Trophoblast cell (in vitro differentiated cells and primary cell): ENCODE measurements at regions not wholly inside any gene's neighbourhood (a gene's known extent, or its start where the extent isn't known, plus 50 kb on each side); places are given as distances from the start of the nearest gene placed in this dataset.

Experiments used
- DNase-seq, 2 donors: peaks; one replicate each; pipeline ENCODE4 v3.0.0-alpha.2; 2016
- H2AFZ ChIP-seq: 2 replicates; pipeline ENCODE4 v1.6.1; 2013; ENCODE audit warnings: low read length, moderate library complexity, mild to moderate bottlenecking; ENCODE audit not compliant: insufficient read depth, poor library complexity
- H2AK5ac ChIP-seq: 2 replicates; pipeline ENCODE4 v1.6.1; 2013; ENCODE audit warnings: mild to moderate bottlenecking, low read length
- H2BK120ac ChIP-seq: 2 replicates; pipeline ENCODE4 v1.6.1; 2013; ENCODE audit warnings: low read length, mild to moderate bottlenecking, moderate library complexity; ENCODE audit not compliant: insufficient read depth, poor library complexity
- H2BK12ac ChIP-seq: 2 replicates; pipeline ENCODE4 v1.6.1; 2013; ENCODE audit warnings: mild to moderate bottlenecking, low read length, moderate library complexity
- H2BK5ac ChIP-seq: 2 replicates; pipeline ENCODE4 v1.6.1; 2013; ENCODE audit warnings: low read length, low read depth, moderate library complexity, mild to moderate bottlenecking; ENCODE audit not compliant: poor library complexity
- H3K14ac ChIP-seq: 2 replicates; pipeline ENCODE4 v1.6.1; 2013; ENCODE audit warnings: mild to moderate bottlenecking, low read length
- H3K18ac ChIP-seq: 2 replicates; pipeline ENCODE4 v1.6.1; 2013; ENCODE audit warnings: mild to moderate bottlenecking, low read length
- H3K23ac ChIP-seq: 2 replicates; pipeline ENCODE4 v1.6.1; 2013; ENCODE audit warnings: low read length
- H3K27ac ChIP-seq: 2 replicates; pipeline ENCODE4 v1.5.1; 2013; ENCODE audit warnings: low read depth, mild to moderate bottlenecking, inconsistent platforms, low read length, moderate library complexity
- H3K27me3 ChIP-seq: 2 replicates; pipeline ENCODE4 v1.6.1; 2013; ENCODE audit warnings: inconsistent platforms, mild to moderate bottlenecking, low read length, moderate library complexity; ENCODE audit not compliant: insufficient read depth
- H3K36me3 ChIP-seq, 2 experiments: 1 replicate in 1 of 2; 2 replicates in 1 of 2; pipeline ENCODE4 v1.6.1; 2013; ENCODE audit warnings: low read length in 2 of 2, mild to moderate bottlenecking in 2 of 2, moderate library complexity in 1 of 2; ENCODE audit not compliant: insufficient read depth in 2 of 2, control insufficient read depth in 1 of 2
- H3K4ac ChIP-seq: 2 replicates; pipeline ENCODE4 v1.6.1; 2013; ENCODE audit warnings: low read depth, mild to moderate bottlenecking, low read length, moderate library complexity
- H3K4me1 ChIP-seq, 2 experiments: 1 replicate in 1 of 2; 2 replicates in 1 of 2; pipeline ENCODE4 v1.6.1; 2013; ENCODE audit warnings: low read length in 2 of 2, mild to moderate bottlenecking in 2 of 2, moderate library complexity in 1 of 2; ENCODE audit not compliant: insufficient read depth in 2 of 2, control insufficient read depth in 1 of 2
- H3K4me2 ChIP-seq: 2 replicates; pipeline ENCODE4 v1.6.1; 2013; ENCODE audit warnings: inconsistent platforms, mild to moderate bottlenecking, low read length, moderate library complexity
- H3K4me3 ChIP-seq: 2 replicates; pipeline ENCODE4 v1.5.1; 2013; ENCODE audit warnings: mild to moderate bottlenecking, low read depth, low read length, inconsistent platforms
- H3K79me1 ChIP-seq: one replicate; pipeline ENCODE4 v1.6.1; 2013; ENCODE audit warnings: low read length
- H3K79me2 ChIP-seq: 2 replicates; pipeline ENCODE4 v1.6.1; 2013; ENCODE audit warnings: low read length, mild to moderate bottlenecking; ENCODE audit not compliant: control insufficient read depth, insufficient read depth, poor library complexity
- H3K9ac ChIP-seq: 2 replicates; pipeline ENCODE4 v1.6.1; 2013; ENCODE audit warnings: mild to moderate bottlenecking, low read length
- H3K9me3 ChIP-seq: 2 replicates; pipeline ENCODE4 v1.6.1; 2013; ENCODE audit warnings: low read depth, mild to moderate bottlenecking, control low read depth, inconsistent platforms, low read length; ENCODE audit not compliant: insufficient read depth
- H4K12ac ChIP-seq: 2 replicates; pipeline ENCODE4 v1.6.1; 2013; ENCODE audit warnings: low read depth, mild to moderate bottlenecking, low read length, moderate library complexity
- H4K8ac ChIP-seq: 2 replicates; pipeline ENCODE4 v1.6.1; 2013; ENCODE audit warnings: low read depth, mild to moderate bottlenecking, low read length, moderate library complexity
- H4K91ac ChIP-seq: one replicate; pipeline ENCODE4 v1.6.1; 2013; ENCODE audit warnings: low read depth, mild to moderate bottlenecking, low read length, moderate library complexity
- WGBS: extraction: QIAGEN DNeasy Blood & Tissue Kit; methylation state at CpG from one replicate; pipeline ENCODE4 v1.1.7; 2013; ENCODE audit warnings: missing lambda C conversion rate; ENCODE audit not compliant: insufficient read length, insufficient coverage; ENCODE audit errors: extremely low coverage; 5-methylcytosine and 5-hydroxymethylcytosine counted together

DNA sequence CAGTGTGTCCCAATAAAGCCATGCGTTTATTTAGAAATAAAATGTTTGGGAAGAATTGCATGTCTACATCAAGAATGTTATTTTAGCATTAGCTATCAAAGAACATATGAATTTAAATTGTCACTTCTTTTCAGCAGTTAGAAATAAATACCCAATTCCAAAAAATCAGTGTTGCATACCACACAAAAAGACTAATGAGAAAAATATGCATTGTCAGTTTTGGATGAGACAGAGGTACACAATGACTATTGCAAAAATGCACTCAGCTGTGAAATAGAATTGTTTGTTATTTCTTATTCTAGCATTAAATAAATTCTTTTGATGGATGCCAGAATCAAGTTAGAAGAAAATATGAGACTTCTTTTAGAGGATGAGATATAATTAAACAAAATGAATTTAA lies 833.9 kb downstream of the SLITRK1 start:
- Histone ChIP-seq H3K4me2 (no peak overlapping the region), H2AFZ (no peak overlapping the region), H2BK5ac (no peak overlapping the region), H3K4ac (no peak overlapping the region), H2BK120ac (no peak overlapping the region), H3K79me1 (no peaks in the 10 kb centered on the region), H3K18ac (no peak overlapping the region), H3K23ac (no peak overlapping the region), H2AK5ac (no peak overlapping the region), H3K27me3 (no peaks in the 10 kb centered on the region), H4K91ac (no peak overlapping the region), H3K4me1 (no peaks in the 10 kb centered on the region), H3K9me3 (no peaks in the 10 kb centered on the region), H3K27ac (no peak overlapping the region), H4K12ac (no peak overlapping the region), H4K8ac (no peak overlapping the region), H3K9ac (no peak overlapping the region), H3K14ac (no peak overlapping the region), H2BK12ac (no peak overlapping the region), H3K36me3 (no peaks in the 10 kb centered on the region), H3K79me2 (no peaks in the 10 kb centered on the region), H3K4me3 (no peak overlapping the region)
- no peak for DNase-seq
- WGBS: no CpG with 5 or more reads among the region's 1 CpG

DNA sequence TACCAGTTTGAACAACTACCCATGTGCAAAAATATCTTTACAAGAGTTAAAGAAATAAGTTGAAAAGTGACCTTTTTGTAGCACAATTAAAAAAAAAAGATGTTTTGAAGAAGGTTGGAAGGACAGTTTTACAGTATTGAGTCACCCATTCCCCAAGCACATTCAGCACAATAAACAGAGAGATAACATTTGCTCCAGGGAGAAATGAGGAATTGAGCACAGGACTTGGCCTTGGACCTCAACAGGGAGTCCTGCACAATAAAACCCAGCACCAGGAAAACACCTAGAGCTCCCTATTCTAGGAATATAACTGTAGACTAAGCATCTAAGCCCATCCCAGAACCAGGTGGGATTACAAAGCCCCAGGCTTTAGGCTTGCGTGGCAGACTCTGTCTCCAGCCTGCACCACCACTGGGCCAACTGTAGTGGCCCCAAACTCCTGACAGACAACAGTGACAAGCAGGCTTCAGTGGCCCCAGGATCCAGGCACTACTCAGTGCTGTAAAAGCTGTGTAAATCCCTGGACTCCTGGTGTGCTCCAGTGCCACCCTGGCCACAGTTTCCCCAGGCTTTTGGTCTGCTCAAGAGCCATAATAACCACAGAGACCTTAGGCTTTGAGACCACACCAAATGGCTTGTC lies 857.2 kb downstream of the SLITRK1 start:
- Histone ChIP-seq H3K27ac (no peak overlapping the region), H3K18ac (no peak overlapping the region), H3K14ac (no peak overlapping the region), H3K4me2 (no peak overlapping the region), H3K9me3 (no peaks in the 10 kb centered on the region), H2AK5ac (no peak overlapping the region), H4K12ac (no peak overlapping the region), H3K27me3 (no peaks in the 10 kb centered on the region), H2AFZ (no peak overlapping the region), H3K4ac (no peak overlapping the region), H3K79me2 (no peaks in the 10 kb centered on the region), H2BK12ac (no peak overlapping the region), H3K9ac (no peak overlapping the region), H3K36me3 (no peaks in the 10 kb centered on the region), H4K8ac (no peak overlapping the region), H3K4me3 (no peak overlapping the region), H3K79me1 (no peaks in the 10 kb centered on the region), H4K91ac (no peak overlapping the region), H2BK120ac (no peak overlapping the region), H3K4me1 (no peaks in the 10 kb centered on the region), H3K23ac (no peak overlapping the region), H2BK5ac (no peak overlapping the region)
- no CpG with 5 or more reads among the region's 1 CpG for WGBS
- no peak for DNase-seq

- H3K9ac ChIP-seq: no peak overlapping the region
- H4K8ac ChIP-seq: no peak overlapping the region
- no peak overlapping the region for H3K14ac ChIP-seq
- no peak overlapping the region for H3K18ac ChIP-seq
- H4K91ac ChIP-seq: no peak overlapping the region
- no peak overlapping the region for H3K27ac ChIP-seq
- no peak overlapping the region for H2BK12ac ChIP-seq
- no peak overlapping the region for H3K4me2 ChIP-seq
- H2AK5ac ChIP-seq: no peak overlapping the region
- no peaks in the 10 kb centered on the region for H3K79me2 ChIP-seq
- H3K4ac ChIP-seq: no peak overlapping the region
- no peak overlapping the region for H4K12ac ChIP-seq
- no peaks in the 10 kb centered on the region for H3K9me3 ChIP-seq
- no CpG with 5 or more reads among the region's 1 CpG for WGBS
- H2AFZ ChIP-seq: no peak overlapping the region
- no peaks in the 10 kb centered on the region for H3K4me1 ChIP-seq
- no peak overlapping the region for H2BK5ac ChIP-seq
- H3K4me3 ChIP-seq: no peak overlapping the region
- no peaks in the 10 kb centered on the region for H3K79me1 ChIP-seq
- H3K23ac ChIP-seq: no peak overlapping the region
- H2BK120ac ChIP-seq: no peak overlapping the region
- DNase-seq: no peak
- H3K27me3 ChIP-seq: no peaks in the 10 kb centered on the region
- H3K36me3 ChIP-seq: no peaks in the 10 kb centered on the region
These were observed 858.0 kb downstream of the SLITRK1 start for GRCh38 chr13:83024232-83024631.

DNA sequence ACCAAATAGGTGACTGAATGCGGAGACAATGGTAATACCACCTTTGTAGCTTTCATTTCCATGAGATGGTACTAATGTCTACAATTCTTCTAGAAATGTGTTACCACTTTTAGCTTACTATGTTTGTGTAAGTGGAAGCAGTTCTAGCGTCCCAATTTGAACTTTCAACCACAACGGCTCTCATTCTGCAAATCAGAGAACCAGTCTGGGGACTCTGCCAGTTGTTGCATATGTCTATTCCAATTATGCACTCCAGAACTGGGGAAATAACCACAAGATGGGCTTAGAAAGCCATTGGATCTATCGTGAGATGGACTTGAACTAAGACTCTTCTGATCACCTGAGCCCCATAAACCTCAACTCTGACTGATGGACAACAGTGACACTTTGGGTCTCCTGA lies 862.3 kb downstream of the SLITRK1 start:
- H3K79me2 ChIP-seq: no peaks in the 10 kb centered on the region
- H2BK120ac ChIP-seq: no peak overlapping the region
- H3K27me3 ChIP-seq: no peaks in the 10 kb centered on the region
- H3K4me1 ChIP-seq: no peaks in the 10 kb centered on the region
- H3K9me3 ChIP-seq: no peaks in the 10 kb centered on the region
- no peak overlapping the region for H2AFZ ChIP-seq
- WGBS: no CpG with 5 or more reads among the region's 4 CpGs
- no peaks in the 10 kb centered on the region for H3K79me1 ChIP-seq
- H4K91ac ChIP-seq: no peak overlapping the region
- DNase-seq: no peak
- no peak overlapping the region for H3K4me2 ChIP-seq
- no peak overlapping the region for H3K14ac ChIP-seq
- H3K23ac ChIP-seq: no peak overlapping the region
- H2BK12ac ChIP-seq: no peak overlapping the region
- no peak overlapping the region for H2BK5ac ChIP-seq
- H3K4me3 ChIP-seq: no peak overlapping the region
- no peak overlapping the region for H4K12ac ChIP-seq
- no peak overlapping the region for H3K18ac ChIP-seq
- no peak overlapping the region for H3K27ac ChIP-seq
- no peak overlapping the region for H3K4ac ChIP-seq
- H3K36me3 ChIP-seq: no peaks in the 10 kb centered on the region
- no peak overlapping the region for H3K9ac ChIP-seq
- H4K8ac ChIP-seq: no peak overlapping the region
- H2AK5ac ChIP-seq: no peak overlapping the region
